Endothelial cell of hepatic sinusoid (primary cell): ENCODE measurements at regions not wholly inside any gene's neighbourhood (a gene's known extent, or its start where the extent isn't known, plus 50 kb on each side); places are given as distances from the start of the nearest gene placed in this dataset.

Source experiments
- in situ Hi-C: cut with HindIII; loops from 2 replicates; pipeline ENCODE4 v1.10.0; 2017; ENCODE audit warnings: low sequenced_read_pairs

- in situ Hi-C loops = no loop called here
Observed at GRCh38 chr12:91819132-91819447, 326.6 kb downstream of the BTG1 start.

- in situ Hi-C loops = no loop called here
Observed at GRCh38 chr12:91818227-91819131, 327.2 kb downstream of the BTG1 start.

GRCh38 chr12:91817517-91817916 lies 328.1 kb downstream of the BTG1 start:
- in situ Hi-C loops = no loop called here

- in situ Hi-C loops = no loop called here
Observed at GRCh38 chr12:91813701-91814100, 331.9 kb downstream of the BTG1 start.

- in situ Hi-C loops = no loop called here
Observed at GRCh38 chr12:91811481-91812287, 334.0 kb downstream of the BTG1 start.

- in situ Hi-C loops = no loop called here
Observed at GRCh38 chr12:91810531-91811451, 334.9 kb downstream of the BTG1 start.

- in situ Hi-C loops = no loop called here
Observed at GRCh38 chr12:91810077-91810476, 335.6 kb downstream of the BTG1 start.

- in situ Hi-C loops = no loop called here
Observed at GRCh38 chr12:91805031-91805430, 340.6 kb downstream of the BTG1 start.

GRCh38 chr12:91804533-91804932 lies 341.1 kb downstream of the BTG1 start:
- in situ Hi-C loops = no loop called here

- in situ Hi-C loops = no loop called here
Observed at GRCh38 chr12:91801048-91801447, 344.6 kb downstream of the BTG1 start.

- in situ Hi-C loops = no loop called here
Observed at GRCh38 chr12:91793676-91794075, 352.0 kb downstream of the BTG1 start.

GRCh38 chr12:91792597-91792996 lies 353.0 kb downstream of the BTG1 start:
- in situ Hi-C loops = no loop called here

GRCh38 chr12:91786499-91787272 lies 359.0 kb downstream of the BTG1 start:
- in situ Hi-C loops = no loop called here

- in situ Hi-C loops = no loop called here
Observed at GRCh38 chr12:91785655-91786498, 359.8 kb downstream of the BTG1 start.

- in situ Hi-C loops = no loop called here
Observed at GRCh38 chr12:91781114-91781513, 364.5 kb downstream of the BTG1 start.

- in situ Hi-C loops = no loop called here
Observed at GRCh38 chr12:91778938-91779400, 366.7 kb downstream of the BTG1 start.

GRCh38 chr12:91778091-91778832 lies 367.4 kb downstream of the BTG1 start:
- in situ Hi-C loops = no loop called here

- in situ Hi-C loops = no loop called here
Observed at GRCh38 chr12:91777268-91777992, 368.2 kb downstream of the BTG1 start.
